ENCODE measurements at regions not wholly inside any gene's neighbourhood (a gene's known extent, or its start where the extent isn't known, plus 50 kb on each side); places are given as distances from the start of the nearest gene placed in this dataset.

DNA sequence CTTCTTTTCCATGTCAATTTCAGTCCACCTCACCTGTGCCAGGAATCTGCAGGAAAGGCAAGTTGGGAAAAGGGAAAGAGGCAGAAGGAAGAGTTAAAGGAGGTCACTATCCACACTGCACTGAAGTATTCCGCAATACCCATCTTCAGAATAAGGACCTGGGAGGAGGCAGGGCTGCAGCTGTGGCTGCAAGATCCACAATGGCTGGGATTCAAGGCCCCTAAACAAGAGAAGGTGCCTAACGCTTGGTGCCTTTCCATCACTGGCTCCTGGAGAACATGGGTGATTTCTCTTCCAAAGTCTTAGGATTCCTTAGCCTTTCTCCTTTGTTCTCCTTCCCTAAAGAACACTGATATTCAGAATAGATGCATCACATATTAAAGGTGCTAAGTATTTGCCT is 204.0 kb downstream of the GRIN2B start:
- TF ChIP-seq, protein P1, sequence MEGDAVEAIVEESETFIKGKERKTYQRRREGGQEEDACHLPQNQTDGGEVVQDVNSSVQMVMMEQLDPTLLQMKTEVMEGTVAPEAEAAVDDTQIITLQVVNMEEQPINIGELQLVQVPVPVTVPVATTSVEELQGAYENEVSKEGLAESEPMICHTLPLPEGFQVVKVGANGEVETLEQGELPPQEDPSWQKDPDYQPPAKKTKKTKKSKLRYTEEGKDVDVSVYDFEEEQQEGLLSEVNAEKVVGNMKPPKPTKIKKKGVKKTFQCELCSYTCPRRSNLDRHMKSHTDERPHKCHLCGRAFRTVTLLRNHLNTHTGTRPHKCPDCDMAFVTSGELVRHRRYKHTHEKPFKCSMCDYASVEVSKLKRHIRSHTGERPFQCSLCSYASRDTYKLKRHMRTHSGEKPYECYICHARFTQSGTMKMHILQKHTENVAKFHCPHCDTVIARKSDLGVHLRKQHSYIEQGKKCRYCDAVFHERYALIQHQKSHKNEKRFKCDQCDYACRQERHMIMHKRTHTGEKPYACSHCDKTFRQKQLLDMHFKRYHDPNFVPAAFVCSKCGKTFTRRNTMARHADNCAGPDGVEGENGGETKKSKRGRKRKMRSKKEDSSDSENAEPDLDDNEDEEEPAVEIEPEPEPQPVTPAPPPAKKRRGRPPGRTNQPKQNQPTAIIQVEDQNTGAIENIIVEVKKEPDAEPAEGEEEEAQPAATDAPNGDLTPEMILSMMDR (conservative IDR thresholded peaks at IDR 0.05; ENCODE audit: low read depth, low read length): no peak
- TF ChIP-seq RFX5 (IDR thresholded peaks at IDR 0.05; ENCODE audit: low read depth, low read length) (no peak), SMC3 (IDR thresholded peaks at IDR 0.05; ENCODE audit: low read depth, low read length) (no peak), RCOR1 (IDR thresholded peaks at IDR 0.05; ENCODE audit: insufficient replicate concordance, low read length) (no peak), RAD21 (IDR thresholded peaks at IDR 0.05; ENCODE audit: low read length) (no peak)

All from IMR-90 (cell line).